GM23338 (cell line): ENCODE measurements at regions not wholly inside any gene's neighbourhood (a gene's known extent, or its start where the extent isn't known, plus 50 kb on each side); places are given as distances from the start of the nearest gene placed in this dataset.

ENCODE experiments used
- CREB1 ChIP-seq: fragments of 250-450 bp; sonication (Bioruptor Pico); IDR thresholded peaks from 2 replicates; pipeline ENCODE4 v1.5.0; 2020; ENCODE audit warnings: low read depth, mild to moderate bottlenecking, moderate library complexity
- EZH2 ChIP-seq: fragments of 200-600 bp; sonication (generic); IDR thresholded peaks from one replicate; pipeline ENCODE4 v1.8.0; 2017; ENCODE audit warnings: antibody characterized with exemption, mild to moderate bottlenecking, low read depth; ENCODE audit not compliant: unreplicated experiment
- EZH2phosphoT487 ChIP-seq: fragments of 200-600 bp; sonication (generic); IDR thresholded peaks from one replicate; pipeline ENCODE4 v1.8.1; 2018; ENCODE audit warnings: antibody characterized with exemption; ENCODE audit not compliant: unreplicated experiment
- JUNB ChIP-seq: IDR thresholded peaks from one replicate; pipeline ENCODE4 v1.6.1; 2016; ENCODE audit warnings: antibody characterized with exemption; ENCODE audit not compliant: unreplicated experiment
- POLR2AphosphoS5 ChIP-seq: IDR thresholded peaks from 2 replicates; pipeline ENCODE4 v1.6.1; 2016; ENCODE audit warnings: antibody characterized with exemption, low read depth
- STAT1 ChIP-seq: IDR thresholded peaks from one replicate; pipeline ENCODE4 v1.6.1; 2016; ENCODE audit warnings: antibody characterized with exemption; ENCODE audit not compliant: unreplicated experiment
- ZNF114 ChIP-seq: fragments of 250-450 bp; sonication (Bioruptor Pico); IDR thresholded peaks from 2 replicates; pipeline ENCODE4 v1.5.0; 2020; ENCODE audit warnings: mild to moderate bottlenecking, moderate library complexity
- ZNF331 ChIP-seq: fragments of 250-450 bp; sonication (Bioruptor Pico); IDR thresholded peaks from 2 replicates; pipeline ENCODE4 v1.5.0; 2020; ENCODE audit warnings: low read depth, mild to moderate bottlenecking, moderate library complexity
- TF ChIP-seq, protein P1 (sequence below): IDR thresholded peaks from one replicate; pipeline ENCODE4 v1.6.1; 2018; ENCODE audit warnings: antibody characterized with exemption; ENCODE audit not compliant: unreplicated experiment
- TF ChIP-seq, protein P2 (sequence below), 2 experiments: fragments of 200-600 bp in 1 of 2; sonication (generic) in 1 of 2; conservative IDR thresholded peaks; 2 replicates each; pipeline versions ENCODE4 v1.5.1 to v1.6.1; 2016 to 2017; ENCODE audit warnings: antibody characterized with exemption in 2 of 2, low read depth in 2 of 2, mild to moderate bottlenecking in 2 of 2, moderate library complexity in 1 of 2
- TF ChIP-seq, protein P3 (sequence below): fragments of 250-450 bp; sonication (Bioruptor Pico); IDR thresholded peaks from 2 replicates; pipeline ENCODE4 v1.5.0; 2020; ENCODE audit warnings: mild to moderate bottlenecking, moderate library complexity
- TF ChIP-seq, protein P4 (sequence below): IDR thresholded peaks from 2 replicates; pipeline ENCODE4 v1.6.1; 2016; ENCODE audit warnings: antibody characterized with exemption

DNA sequence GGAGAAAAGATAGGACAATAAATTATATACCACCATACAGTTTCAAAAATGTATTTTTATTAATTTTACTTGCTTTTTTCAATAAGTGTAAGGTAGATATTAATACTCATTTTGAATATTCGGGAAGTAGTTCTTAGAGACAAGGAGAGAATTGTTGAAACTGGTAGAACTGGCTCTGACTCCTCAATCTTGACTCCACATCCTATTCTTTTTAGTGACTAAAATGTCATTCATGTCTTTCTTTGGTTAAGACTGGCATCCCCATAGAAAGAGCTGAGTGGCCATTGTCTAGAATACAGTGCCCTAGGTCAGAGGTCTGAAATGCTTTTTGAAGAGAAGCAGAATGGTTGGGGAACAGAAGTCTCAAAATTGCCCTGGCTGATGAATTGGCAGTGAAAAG, 177.6 kb upstream of the LRIG3 start:
- TF ChIP-seq, protein P1, sequence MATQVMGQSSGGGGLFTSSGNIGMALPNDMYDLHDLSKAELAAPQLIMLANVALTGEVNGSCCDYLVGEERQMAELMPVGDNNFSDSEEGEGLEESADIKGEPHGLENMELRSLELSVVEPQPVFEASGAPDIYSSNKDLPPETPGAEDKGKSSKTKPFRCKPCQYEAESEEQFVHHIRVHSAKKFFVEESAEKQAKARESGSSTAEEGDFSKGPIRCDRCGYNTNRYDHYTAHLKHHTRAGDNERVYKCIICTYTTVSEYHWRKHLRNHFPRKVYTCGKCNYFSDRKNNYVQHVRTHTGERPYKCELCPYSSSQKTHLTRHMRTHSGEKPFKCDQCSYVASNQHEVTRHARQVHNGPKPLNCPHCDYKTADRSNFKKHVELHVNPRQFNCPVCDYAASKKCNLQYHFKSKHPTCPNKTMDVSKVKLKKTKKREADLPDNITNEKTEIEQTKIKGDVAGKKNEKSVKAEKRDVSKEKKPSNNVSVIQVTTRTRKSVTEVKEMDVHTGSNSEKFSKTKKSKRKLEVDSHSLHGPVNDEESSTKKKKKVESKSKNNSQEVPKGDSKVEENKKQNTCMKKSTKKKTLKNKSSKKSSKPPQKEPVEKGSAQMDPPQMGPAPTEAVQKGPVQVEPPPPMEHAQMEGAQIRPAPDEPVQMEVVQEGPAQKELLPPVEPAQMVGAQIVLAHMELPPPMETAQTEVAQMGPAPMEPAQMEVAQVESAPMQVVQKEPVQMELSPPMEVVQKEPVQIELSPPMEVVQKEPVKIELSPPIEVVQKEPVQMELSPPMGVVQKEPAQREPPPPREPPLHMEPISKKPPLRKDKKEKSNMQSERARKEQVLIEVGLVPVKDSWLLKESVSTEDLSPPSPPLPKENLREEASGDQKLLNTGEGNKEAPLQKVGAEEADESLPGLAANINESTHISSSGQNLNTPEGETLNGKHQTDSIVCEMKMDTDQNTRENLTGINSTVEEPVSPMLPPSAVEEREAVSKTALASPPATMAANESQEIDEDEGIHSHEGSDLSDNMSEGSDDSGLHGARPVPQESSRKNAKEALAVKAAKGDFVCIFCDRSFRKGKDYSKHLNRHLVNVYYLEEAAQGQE, result no peak
- TF ChIP-seq, protein P2, sequence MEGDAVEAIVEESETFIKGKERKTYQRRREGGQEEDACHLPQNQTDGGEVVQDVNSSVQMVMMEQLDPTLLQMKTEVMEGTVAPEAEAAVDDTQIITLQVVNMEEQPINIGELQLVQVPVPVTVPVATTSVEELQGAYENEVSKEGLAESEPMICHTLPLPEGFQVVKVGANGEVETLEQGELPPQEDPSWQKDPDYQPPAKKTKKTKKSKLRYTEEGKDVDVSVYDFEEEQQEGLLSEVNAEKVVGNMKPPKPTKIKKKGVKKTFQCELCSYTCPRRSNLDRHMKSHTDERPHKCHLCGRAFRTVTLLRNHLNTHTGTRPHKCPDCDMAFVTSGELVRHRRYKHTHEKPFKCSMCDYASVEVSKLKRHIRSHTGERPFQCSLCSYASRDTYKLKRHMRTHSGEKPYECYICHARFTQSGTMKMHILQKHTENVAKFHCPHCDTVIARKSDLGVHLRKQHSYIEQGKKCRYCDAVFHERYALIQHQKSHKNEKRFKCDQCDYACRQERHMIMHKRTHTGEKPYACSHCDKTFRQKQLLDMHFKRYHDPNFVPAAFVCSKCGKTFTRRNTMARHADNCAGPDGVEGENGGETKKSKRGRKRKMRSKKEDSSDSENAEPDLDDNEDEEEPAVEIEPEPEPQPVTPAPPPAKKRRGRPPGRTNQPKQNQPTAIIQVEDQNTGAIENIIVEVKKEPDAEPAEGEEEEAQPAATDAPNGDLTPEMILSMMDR (conservative IDR thresholded peaks at IDR 0.05; ENCODE audit: low read depth in 2 of 2), result no peak
- TF ChIP-seq EZH2phosphoT487, result no peak
- TF ChIP-seq POLR2AphosphoS5, result no peak
- TF ChIP-seq EZH2, result no peak
- TF ChIP-seq, protein P3, sequence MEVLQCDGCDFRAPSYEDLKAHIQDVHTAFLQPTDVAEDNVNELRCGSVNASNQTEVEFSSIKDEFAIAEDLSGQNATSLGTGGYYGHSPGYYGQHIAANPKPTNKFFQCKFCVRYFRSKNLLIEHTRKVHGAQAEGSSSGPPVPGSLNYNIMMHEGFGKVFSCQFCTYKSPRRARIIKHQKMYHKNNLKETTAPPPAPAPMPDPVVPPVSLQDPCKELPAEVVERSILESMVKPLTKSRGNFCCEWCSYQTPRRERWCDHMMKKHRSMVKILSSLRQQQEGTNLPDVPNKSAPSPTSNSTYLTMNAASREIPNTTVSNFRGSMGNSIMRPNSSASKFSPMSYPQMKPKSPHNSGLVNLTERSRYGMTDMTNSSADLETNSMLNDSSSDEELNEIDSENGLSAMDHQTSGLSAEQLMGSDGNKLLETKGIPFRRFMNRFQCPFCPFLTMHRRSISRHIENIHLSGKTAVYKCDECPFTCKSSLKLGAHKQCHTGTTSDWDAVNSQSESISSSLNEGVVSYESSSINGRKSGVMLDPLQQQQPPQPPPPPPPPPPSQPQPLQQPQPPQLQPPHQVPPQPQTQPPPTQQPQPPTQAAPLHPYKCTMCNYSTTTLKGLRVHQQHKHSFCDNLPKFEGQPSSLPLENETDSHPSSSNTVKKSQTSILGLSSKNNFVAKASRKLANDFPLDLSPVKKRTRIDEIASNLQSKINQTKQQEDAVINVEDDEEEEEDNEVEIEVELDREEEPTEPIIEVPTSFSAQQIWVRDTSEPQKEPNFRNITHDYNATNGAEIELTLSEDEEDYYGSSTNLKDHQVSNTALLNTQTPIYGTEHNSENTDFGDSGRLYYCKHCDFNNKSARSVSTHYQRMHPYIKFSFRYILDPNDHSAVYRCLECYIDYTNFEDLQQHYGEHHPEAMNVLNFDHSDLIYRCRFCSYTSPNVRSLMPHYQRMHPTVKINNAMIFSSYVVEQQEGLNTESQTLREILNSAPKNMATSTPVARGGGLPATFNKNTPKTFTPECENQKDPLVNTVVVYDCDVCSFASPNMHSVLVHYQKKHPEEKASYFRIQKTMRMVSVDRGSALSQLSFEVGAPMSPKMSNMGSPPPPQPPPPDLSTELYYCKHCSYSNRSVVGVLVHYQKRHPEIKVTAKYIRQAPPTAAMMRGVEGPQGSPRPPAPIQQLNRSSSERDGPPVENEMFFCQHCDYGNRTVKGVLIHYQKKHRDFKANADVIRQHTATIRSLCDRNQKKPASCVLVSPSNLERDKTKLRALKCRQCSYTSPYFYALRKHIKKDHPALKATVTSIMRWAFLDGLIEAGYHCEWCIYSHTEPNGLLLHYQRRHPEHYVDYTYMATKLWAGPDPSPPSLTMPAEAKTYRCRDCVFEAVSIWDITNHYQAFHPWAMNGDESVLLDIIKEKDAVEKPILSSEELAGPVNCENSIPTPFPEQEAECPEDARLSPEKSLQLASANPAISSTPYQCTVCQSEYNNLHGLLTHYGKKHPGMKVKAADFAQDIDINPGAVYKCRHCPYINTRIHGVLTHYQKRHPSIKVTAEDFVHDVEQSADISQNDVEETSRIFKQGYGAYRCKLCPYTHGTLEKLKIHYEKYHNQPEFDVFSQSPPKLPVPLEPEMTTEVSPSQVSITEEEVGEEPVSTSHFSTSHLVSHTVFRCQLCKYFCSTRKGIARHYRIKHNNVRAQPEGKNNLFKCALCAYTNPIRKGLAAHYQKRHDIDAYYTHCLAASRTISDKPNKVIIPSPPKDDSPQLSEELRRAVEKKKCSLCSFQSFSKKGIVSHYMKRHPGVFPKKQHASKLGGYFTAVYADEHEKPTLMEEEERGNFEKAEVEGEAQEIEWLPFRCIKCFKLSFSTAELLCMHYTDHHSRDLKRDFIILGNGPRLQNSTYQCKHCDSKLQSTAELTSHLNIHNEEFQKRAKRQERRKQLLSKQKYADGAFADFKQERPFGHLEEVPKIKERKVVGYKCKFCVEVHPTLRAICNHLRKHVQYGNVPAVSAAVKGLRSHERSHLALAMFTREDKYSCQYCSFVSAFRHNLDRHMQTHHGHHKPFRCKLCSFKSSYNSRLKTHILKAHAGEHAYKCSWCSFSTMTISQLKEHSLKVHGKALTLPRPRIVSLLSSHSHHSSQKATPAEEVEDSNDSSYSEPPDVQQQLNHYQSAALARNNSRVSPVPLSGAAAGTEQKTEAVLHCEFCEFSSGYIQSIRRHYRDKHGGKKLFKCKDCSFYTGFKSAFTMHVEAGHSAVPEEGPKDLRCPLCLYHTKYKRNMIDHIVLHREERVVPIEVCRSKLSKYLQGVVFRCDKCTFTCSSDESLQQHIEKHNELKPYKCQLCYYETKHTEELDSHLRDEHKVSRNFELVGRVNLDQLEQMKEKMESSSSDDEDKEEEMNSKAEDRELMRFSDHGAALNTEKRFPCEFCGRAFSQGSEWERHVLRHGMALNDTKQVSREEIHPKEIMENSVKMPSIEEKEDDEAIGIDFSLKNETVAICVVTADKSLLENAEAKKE, result no peak
- no peak for TF ChIP-seq JUNB
- no peak for TF ChIP-seq ZNF331 (CRISPR knock-in tag)
- no peak for TF ChIP-seq CREB1 (CRISPR knock-in tag)
- TF ChIP-seq, protein P4, sequence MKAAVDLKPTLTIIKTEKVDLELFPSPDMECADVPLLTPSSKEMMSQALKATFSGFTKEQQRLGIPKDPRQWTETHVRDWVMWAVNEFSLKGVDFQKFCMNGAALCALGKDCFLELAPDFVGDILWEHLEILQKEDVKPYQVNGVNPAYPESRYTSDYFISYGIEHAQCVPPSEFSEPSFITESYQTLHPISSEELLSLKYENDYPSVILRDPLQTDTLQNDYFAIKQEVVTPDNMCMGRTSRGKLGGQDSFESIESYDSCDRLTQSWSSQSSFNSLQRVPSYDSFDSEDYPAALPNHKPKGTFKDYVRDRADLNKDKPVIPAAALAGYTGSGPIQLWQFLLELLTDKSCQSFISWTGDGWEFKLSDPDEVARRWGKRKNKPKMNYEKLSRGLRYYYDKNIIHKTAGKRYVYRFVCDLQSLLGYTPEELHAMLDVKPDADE, result no peak
- TF ChIP-seq STAT1, result no peak
- no peak for TF ChIP-seq ZNF114 (CRISPR knock-in tag)
